Prostate gland (tissue), 2 donors: ENCODE measurements at regions not wholly inside any gene's neighbourhood (a gene's known extent, or its start where the extent isn't known, plus 50 kb on each side); places are given as distances from the start of the nearest gene placed in this dataset.

ENCODE experiments used
- POLR2AphosphoS5 ChIP-seq: sonication (generic); formaldehyde crosslinking; IDR thresholded peaks from one replicate; pipeline ENCODE4 v1.6.1; 2017; ENCODE audit warnings: antibody characterized with exemption
- TF ChIP-seq, protein P1 (sequence below), 4 experiments: fragments of 200-600 bp in 2 of 4; fragments of 450-650 bp in 2 of 4; sonication (generic) in 2 of 4; IDR thresholded peaks; 1 replicate in 3 of 4; 2 replicates in 1 of 4; pipeline ENCODE4 v1.5.1; 2016 to 2019; ENCODE audit warnings: antibody characterized with exemption in 4 of 4, mild to moderate bottlenecking in 2 of 4, moderate library complexity in 2 of 4

GRCh38 chr2:163187119-163187518 lies 348.6 kb upstream of the KCNH7 start:
- TF ChIP-seq, protein P1, sequence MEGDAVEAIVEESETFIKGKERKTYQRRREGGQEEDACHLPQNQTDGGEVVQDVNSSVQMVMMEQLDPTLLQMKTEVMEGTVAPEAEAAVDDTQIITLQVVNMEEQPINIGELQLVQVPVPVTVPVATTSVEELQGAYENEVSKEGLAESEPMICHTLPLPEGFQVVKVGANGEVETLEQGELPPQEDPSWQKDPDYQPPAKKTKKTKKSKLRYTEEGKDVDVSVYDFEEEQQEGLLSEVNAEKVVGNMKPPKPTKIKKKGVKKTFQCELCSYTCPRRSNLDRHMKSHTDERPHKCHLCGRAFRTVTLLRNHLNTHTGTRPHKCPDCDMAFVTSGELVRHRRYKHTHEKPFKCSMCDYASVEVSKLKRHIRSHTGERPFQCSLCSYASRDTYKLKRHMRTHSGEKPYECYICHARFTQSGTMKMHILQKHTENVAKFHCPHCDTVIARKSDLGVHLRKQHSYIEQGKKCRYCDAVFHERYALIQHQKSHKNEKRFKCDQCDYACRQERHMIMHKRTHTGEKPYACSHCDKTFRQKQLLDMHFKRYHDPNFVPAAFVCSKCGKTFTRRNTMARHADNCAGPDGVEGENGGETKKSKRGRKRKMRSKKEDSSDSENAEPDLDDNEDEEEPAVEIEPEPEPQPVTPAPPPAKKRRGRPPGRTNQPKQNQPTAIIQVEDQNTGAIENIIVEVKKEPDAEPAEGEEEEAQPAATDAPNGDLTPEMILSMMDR (IDR thresholded peaks at IDR 0.05) = no peak
- no peak for TF ChIP-seq POLR2AphosphoS5
